Heart left ventricle (tissue), 13 donors: ENCODE measurements at regions not wholly inside any gene's neighbourhood (a gene's known extent, or its start where the extent isn't known, plus 50 kb on each side); places are given as distances from the start of the nearest gene placed in this dataset.

Source experiments
- POLR2A ChIP-seq, 2 donors: fragments of 450-650 bp; IDR thresholded peaks; one replicate each; pipeline ENCODE4 v1.6.1; 2017; ENCODE audit warnings: antibody characterized with exemption in 2 of 2, mild to moderate bottlenecking in 2 of 2, moderate library complexity in 2 of 2
- TF ChIP-seq, protein P1 (sequence below), 12 donors: fragments of 200-600 bp; sonication (generic) in 4 of 12; IDR thresholded peaks; one replicate each; pipeline versions ENCODE4 v1.5.0 to v1.8.0; 2018 to 2022; ENCODE audit warnings: antibody characterized with exemption in 12 of 12, mild to moderate bottlenecking in 5 of 12
- donor health status: ischemic (EF 13 %, LVEDD 7.1; RV severe dilation, severe dysfunction).
- donor health status: DM: no; HTN: yes; CAD: no.
- donor health status: DM: no; HTN: no; CAD: no.
- donor health status: ischemic (EF 25% LVEDD 6.9; RV normal size, moderate dysfunction).
- donor health status: ischemic (EF 25% LVEDD 5.7; RV mildly dilated, moderate dysfunction).
- donor health status: ischemic (EF 35%, LVEDD 5.7; RV mildly dilated, moderate dysfunction).
- donor health status: nonischemic (EF 11% LVEDD 7.7; RV severe dilation, severe dysfunction).
- donor health status: DM: yes; HTN: yes; CAD: no.
- donor health status: PGD.
- donor health status: ischemic (EF 29% LVEDD 5.4; RV normal size, mild dysfunction).
- donor health status: nonischemic (EF 23%, LVEDD 6.1; RV moderate dilation, normal function).

DNA sequence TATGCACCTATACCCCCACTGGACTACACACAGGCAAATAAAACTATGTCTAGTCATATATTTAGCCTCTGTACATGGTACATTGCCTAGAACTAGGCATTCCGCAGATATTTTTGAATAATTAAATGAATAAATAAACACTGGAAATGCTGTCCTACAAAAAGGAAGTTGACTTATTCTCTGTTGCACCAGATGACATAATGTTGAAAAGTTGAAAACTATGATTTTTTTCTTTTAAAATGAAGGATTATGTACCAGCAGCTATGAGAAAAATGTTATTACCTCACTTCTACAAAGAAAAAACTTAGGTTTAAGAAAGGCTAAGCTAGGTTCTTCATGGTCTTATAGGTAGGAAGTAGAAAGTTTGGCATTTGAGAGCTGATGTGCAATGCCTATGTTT, 856.6 kb downstream of the METTL15 start:
- TF ChIP-seq, protein P1, sequence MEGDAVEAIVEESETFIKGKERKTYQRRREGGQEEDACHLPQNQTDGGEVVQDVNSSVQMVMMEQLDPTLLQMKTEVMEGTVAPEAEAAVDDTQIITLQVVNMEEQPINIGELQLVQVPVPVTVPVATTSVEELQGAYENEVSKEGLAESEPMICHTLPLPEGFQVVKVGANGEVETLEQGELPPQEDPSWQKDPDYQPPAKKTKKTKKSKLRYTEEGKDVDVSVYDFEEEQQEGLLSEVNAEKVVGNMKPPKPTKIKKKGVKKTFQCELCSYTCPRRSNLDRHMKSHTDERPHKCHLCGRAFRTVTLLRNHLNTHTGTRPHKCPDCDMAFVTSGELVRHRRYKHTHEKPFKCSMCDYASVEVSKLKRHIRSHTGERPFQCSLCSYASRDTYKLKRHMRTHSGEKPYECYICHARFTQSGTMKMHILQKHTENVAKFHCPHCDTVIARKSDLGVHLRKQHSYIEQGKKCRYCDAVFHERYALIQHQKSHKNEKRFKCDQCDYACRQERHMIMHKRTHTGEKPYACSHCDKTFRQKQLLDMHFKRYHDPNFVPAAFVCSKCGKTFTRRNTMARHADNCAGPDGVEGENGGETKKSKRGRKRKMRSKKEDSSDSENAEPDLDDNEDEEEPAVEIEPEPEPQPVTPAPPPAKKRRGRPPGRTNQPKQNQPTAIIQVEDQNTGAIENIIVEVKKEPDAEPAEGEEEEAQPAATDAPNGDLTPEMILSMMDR (IDR thresholded peaks at IDR 0.05) = no peak
- no peak for TF ChIP-seq POLR2A (IDR thresholded peaks at IDR 0.05)
